Osteoblast (primary cell): ENCODE measurements at regions not wholly inside any gene's neighbourhood (a gene's known extent, or its start where the extent isn't known, plus 50 kb on each side); places are given as distances from the start of the nearest gene placed in this dataset.

Source experiments
- DNase-seq: peaks from one replicate; pipeline ENCODE4 v3.0.0; 2011; ENCODE audit warnings: low spot score, mixed read lengths; ENCODE audit not compliant: insufficient read length; ENCODE audit errors: missing footprints
- H2AFZ ChIP-seq: 2 replicates; pipeline ENCODE4 v1.6.0; 2011; ENCODE audit warnings: mild to moderate bottlenecking, low read length
- H3K27ac ChIP-seq: 2 replicates; pipeline ENCODE4 v1.5.1; 2011; ENCODE audit warnings: mild to moderate bottlenecking, low read depth, low read length, moderate library complexity
- H3K27me3 ChIP-seq: 2 replicates; pipeline ENCODE4 v1.6.0; 2012; ENCODE audit warnings: mild to moderate bottlenecking, control low read depth, inconsistent platforms, low read length, moderate library complexity; ENCODE audit not compliant: insufficient read depth
- H3K36me3 ChIP-seq: 2 replicates; pipeline ENCODE4 v1.5.1; 2011; ENCODE audit warnings: mild to moderate bottlenecking, low read length, control low read depth, moderate library complexity; ENCODE audit not compliant: insufficient read depth
- H3K4me1 ChIP-seq: 2 replicates; pipeline ENCODE4 v1.5.1; 2011; ENCODE audit warnings: mild to moderate bottlenecking, low read length, control low read depth, moderate library complexity; ENCODE audit not compliant: insufficient read depth
- H3K4me2 ChIP-seq: 2 replicates; pipeline ENCODE4 v1.6.0; 2011; ENCODE audit warnings: mild to moderate bottlenecking, low read length; ENCODE audit not compliant: insufficient read depth
- H3K4me3 ChIP-seq: fragments of 200-600 bp; sonication (generic); 3 replicates; pipeline ENCODE4 v1.5.1; 2012; ENCODE audit warnings: mild to moderate bottlenecking, low read length, inconsistent platforms; ENCODE audit not compliant: insufficient read depth
- H3K79me2 ChIP-seq: 2 replicates; pipeline ENCODE4 v1.6.0; 2012; ENCODE audit warnings: mild to moderate bottlenecking, low read length, control low read depth, inconsistent platforms; ENCODE audit not compliant: insufficient read depth
- H3K9me3 ChIP-seq: 2 replicates; pipeline ENCODE4 v1.5.1; 2011; ENCODE audit warnings: low read depth, low read length, control low read depth
- H4K20me1 ChIP-seq: 2 replicates; pipeline ENCODE4 v1.6.0; 2012; ENCODE audit warnings: mild to moderate bottlenecking, low read length, control low read depth; ENCODE audit not compliant: insufficient read depth
- TF ChIP-seq, protein P1 (sequence below): IDR thresholded peaks from 2 replicates; pipeline ENCODE4 v1.5.1; 2011; ENCODE audit warnings: mild to moderate bottlenecking, low read depth, low read length, moderate library complexity; ENCODE audit errors: extremely low read depth

DNA sequence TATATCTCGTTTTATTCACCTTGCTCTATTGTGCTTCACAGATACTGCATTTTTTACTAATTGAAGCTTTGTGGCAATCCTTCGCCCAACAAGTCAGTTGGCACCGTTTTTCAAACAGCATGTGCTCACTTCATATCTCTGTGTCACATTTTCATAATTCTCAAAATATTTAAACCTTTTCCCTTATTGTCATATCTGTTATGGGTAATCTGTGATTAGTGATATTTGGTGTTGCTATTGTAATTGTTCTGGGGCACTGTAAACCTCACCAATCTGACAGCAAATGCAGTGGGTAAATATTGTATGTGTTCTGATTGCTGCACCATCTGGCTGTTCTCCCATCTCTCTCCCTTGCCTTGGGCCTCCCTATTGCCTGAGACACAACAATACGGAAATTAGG is 191.3 kb downstream of the BTG1 start:
- H3K79me2 ChIP-seq = no peaks in the 10 kb centered on the region
- no peak overlapping the region for H3K27ac ChIP-seq
- no peak overlapping the region for H2AFZ ChIP-seq
- DNase-seq = no peak
- no peaks in the 10 kb centered on the region for H3K36me3 ChIP-seq
- TF ChIP-seq, protein P1, sequence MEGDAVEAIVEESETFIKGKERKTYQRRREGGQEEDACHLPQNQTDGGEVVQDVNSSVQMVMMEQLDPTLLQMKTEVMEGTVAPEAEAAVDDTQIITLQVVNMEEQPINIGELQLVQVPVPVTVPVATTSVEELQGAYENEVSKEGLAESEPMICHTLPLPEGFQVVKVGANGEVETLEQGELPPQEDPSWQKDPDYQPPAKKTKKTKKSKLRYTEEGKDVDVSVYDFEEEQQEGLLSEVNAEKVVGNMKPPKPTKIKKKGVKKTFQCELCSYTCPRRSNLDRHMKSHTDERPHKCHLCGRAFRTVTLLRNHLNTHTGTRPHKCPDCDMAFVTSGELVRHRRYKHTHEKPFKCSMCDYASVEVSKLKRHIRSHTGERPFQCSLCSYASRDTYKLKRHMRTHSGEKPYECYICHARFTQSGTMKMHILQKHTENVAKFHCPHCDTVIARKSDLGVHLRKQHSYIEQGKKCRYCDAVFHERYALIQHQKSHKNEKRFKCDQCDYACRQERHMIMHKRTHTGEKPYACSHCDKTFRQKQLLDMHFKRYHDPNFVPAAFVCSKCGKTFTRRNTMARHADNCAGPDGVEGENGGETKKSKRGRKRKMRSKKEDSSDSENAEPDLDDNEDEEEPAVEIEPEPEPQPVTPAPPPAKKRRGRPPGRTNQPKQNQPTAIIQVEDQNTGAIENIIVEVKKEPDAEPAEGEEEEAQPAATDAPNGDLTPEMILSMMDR = no peak
- no peaks in the 10 kb centered on the region for H3K4me1 ChIP-seq
- no peaks in the 10 kb centered on the region for H4K20me1 ChIP-seq
- no peak overlapping the region for H3K4me3 ChIP-seq
- no peaks in the 10 kb centered on the region for H3K27me3 ChIP-seq
- no peak overlapping the region for H3K4me2 ChIP-seq
- no peaks in the 10 kb centered on the region for H3K9me3 ChIP-seq

DNA sequence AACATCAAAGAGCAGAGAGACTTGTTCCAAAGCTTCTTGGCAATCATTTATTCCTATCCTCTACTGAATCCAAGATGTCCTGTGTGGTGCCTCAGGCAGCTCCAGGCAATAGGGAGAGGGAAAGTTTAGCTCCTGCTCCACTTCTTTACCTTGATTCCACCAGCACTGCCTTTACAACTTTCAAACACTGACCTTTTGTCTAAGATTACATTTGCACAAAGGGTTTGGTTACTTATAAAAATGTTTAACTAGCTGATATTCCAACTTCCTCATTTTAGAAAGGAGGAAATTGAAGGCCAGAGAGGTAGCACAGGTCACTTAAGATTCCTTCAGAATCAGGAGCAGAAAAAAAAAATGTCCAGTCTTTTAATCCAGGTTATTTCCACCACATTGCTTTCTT is 192.7 kb downstream of the BTG1 start:
- Histone ChIP-seq H3K4me2 (no peak overlapping the region), H3K27me3 (no peaks in the 10 kb centered on the region), H3K79me2 (no peaks in the 10 kb centered on the region), H4K20me1 (no peaks in the 10 kb centered on the region), H2AFZ (no peak overlapping the region), H3K27ac (no peak overlapping the region), H3K4me3 (no peak overlapping the region), H3K9me3 (no peaks in the 10 kb centered on the region), H3K36me3 (no peaks in the 10 kb centered on the region), H3K4me1 (no peaks in the 10 kb centered on the region)
- DNase-seq = no peak
- TF ChIP-seq, protein P1 = no peak

DNA sequence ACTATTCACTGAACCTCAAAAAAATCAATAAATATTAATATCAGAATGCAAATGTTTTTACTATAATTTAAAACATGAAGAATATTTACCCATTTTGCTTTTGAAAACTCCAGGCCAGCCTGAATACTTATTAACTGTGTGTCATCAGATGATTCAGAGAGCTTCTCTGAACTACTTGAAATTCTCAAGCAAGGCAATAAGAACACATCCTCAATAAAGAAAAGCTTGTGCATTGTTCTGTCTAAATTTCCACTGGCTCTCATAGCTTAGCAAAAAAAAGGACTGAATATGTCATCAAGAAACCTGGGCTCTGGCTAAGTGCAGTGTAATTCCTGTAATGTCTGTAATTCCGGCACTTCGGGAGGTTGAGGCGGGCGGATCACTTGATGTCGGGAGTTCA is 194.1 kb downstream of the BTG1 start:
- Histone ChIP-seq H2AFZ (no peak overlapping the region), H3K4me2 (no peak overlapping the region), H3K27me3 (no peaks in the 10 kb centered on the region), H4K20me1 (no peaks in the 10 kb centered on the region), H3K36me3 (no peaks in the 10 kb centered on the region), H3K79me2 (no peaks in the 10 kb centered on the region), H3K27ac (no peak overlapping the region), H3K4me1 (no peaks in the 10 kb centered on the region), H3K9me3 (no peaks in the 10 kb centered on the region), H3K4me3 (no peak overlapping the region)
- DNase-seq = no peak
- TF ChIP-seq, protein P1 = no peak

GRCh38 chr12:91948504-91948903 is 197.1 kb downstream of the BTG1 start:
- Histone ChIP-seq H3K4me1 (no peaks in the 10 kb centered on the region), H3K4me3 (no peak overlapping the region), H4K20me1 (no peaks in the 10 kb centered on the region), H3K9me3 (no peaks in the 10 kb centered on the region), H3K36me3 (no peaks in the 10 kb centered on the region), H3K79me2 (no peaks in the 10 kb centered on the region), H3K4me2 (no peak overlapping the region), H3K27ac (no peak overlapping the region), H2AFZ (no peak overlapping the region), H3K27me3 (no peaks in the 10 kb centered on the region)
- no peak for DNase-seq
- TF ChIP-seq, protein P1 = no peak
